ENCODE measurements at regions not wholly inside any gene's neighbourhood (a gene's known extent, or its start where the extent isn't known, plus 50 kb on each side); places are given as distances from the start of the nearest gene placed in this dataset.

- Histone ChIP-seq H3K27me3 (replicated peaks) (no peaks in the 10 kb centered on the region), H3K4me3 (ENCODE audit: low read depth, low read length) (no peak overlapping the region), H3K36me3 (replicated peaks) (no peaks in the 10 kb centered on the region), H3K27ac (no peak overlapping the region)
- DNase-seq = no peak
- no peak for TF ChIP-seq CTCF (IDR thresholded peaks at IDR 0.05; ENCODE audit: low read depth, low read length, missing control alignments)
- in situ Hi-C loops (cut with HindIII; ENCODE audit: low pct_ligation_motif_present, low sequenced_read_pairs) = no loop called here
Observed at GRCh38 chr3:7875925-7876324, 625.7 kb upstream of the LMCD1 start.

DNA sequence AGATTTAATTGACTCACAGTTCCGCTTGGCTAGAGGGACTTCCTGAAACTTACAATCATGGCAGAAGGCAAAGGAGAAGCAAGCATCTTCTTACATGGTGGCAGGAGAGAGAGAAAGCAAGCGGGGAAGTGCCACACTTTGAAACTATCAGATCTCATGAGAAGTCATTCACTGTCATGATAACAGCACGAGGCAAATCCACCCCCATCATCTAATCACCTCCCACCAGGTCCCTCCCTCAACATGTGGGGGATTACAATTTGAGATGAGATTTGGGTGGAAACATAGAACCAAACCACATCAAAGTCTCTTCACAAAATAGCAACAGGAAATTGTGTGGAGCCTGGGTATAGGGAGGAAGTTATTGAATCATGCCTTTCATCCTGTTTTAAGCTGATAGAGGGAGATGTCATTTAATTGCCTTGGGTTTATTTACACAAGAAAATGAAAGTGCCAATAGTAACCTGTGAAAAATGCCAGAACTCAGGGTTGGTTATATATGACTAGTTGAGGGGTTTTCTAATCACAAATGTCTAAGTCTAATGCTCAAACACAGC, 624.8 kb upstream of the LMCD1 start:
- no peak for TF ChIP-seq CTCF (IDR thresholded peaks at IDR 0.05; ENCODE audit: low read depth, low read length, missing control alignments)
- in situ Hi-C loops (cut with HindIII; ENCODE audit: low pct_ligation_motif_present, low sequenced_read_pairs) = no loop called here
- H3K27ac ChIP-seq = no peak overlapping the region
- H3K36me3 ChIP-seq (replicated peaks) = no peaks in the 10 kb centered on the region
- no peak for DNase-seq
- no peak overlapping the region for H3K4me3 ChIP-seq (ENCODE audit: low read depth, low read length)
- H3K27me3 ChIP-seq (replicated peaks) = no peaks in the 10 kb centered on the region

DNA sequence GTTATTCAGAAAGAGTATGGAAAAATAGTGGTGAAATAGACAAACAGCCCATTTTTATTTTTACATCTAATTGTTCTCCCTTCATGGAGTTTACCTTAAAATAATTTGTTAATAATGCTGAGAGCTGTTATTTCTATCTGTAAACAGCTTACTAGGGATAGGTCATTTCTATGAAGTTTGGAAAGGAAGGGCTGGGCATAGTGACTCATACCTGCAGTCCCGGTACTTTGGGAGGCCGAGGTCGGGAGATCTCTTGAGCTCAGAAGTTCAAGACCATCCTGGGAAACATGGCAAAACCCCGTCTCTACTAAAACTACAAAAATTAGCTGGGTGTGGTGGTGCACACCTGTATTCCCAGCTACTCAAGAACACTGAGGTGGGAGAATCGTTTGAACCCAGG, 624.3 kb upstream of the LMCD1 start:
- in situ Hi-C loops (cut with HindIII; ENCODE audit: low pct_ligation_motif_present, low sequenced_read_pairs) = no loop called here
- no peak for DNase-seq
- Histone ChIP-seq H3K36me3 (replicated peaks) (no peaks in the 10 kb centered on the region), H3K27ac (no peak overlapping the region), H3K27me3 (replicated peaks) (no peaks in the 10 kb centered on the region), H3K4me3 (ENCODE audit: low read depth, low read length) (no peak overlapping the region)
- TF ChIP-seq CTCF (IDR thresholded peaks at IDR 0.05; ENCODE audit: low read depth, low read length, missing control alignments) = no peak

DNA sequence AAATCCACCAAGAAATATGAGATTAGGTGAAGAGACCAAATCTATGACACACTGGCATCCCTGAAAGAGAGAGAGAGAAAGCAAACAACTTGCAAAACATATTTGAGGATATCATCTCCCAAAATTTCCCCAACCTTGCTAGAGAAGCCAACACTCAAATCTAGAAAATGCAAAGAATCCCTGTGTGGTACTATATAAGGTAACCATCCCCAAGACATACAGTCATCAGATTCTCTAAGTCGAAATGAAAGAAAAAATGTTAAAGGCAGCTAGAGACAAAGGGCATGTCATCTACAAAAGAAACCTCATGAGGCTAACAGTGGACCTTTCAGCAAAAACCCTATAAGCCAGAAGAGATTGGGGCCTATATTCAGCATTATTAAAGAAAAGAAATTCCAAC, 622.1 kb upstream of the LMCD1 start:
- in situ Hi-C loops (cut with HindIII; ENCODE audit: low pct_ligation_motif_present, low sequenced_read_pairs) = no loop called here
- H3K4me3 ChIP-seq (ENCODE audit: low read depth, low read length) = no peak overlapping the region
- no peak for TF ChIP-seq CTCF (IDR thresholded peaks at IDR 0.05; ENCODE audit: low read depth, low read length, missing control alignments)

GRCh38 chr3:7881946-7882345, 619.7 kb upstream of the LMCD1 start:
- DNase-seq = no peak
- Histone ChIP-seq H3K36me3 (replicated peaks) (no peaks in the 10 kb centered on the region), H3K4me3 (ENCODE audit: low read depth, low read length) (no peak overlapping the region), H3K27ac (no peak overlapping the region), H3K27me3 (replicated peaks) (no peaks in the 10 kb centered on the region)
- no peak for TF ChIP-seq CTCF (IDR thresholded peaks at IDR 0.05; ENCODE audit: low read depth, low read length, missing control alignments)
- in situ Hi-C loops (cut with HindIII; ENCODE audit: low pct_ligation_motif_present, low sequenced_read_pairs) = no loop called here

More for the DNA sequence above, 622.1 kb upstream of the LMCD1 start:
- Histone ChIP-seq H3K36me3 (replicated peaks) (no peaks in the 10 kb centered on the region), H3K27ac (no peak overlapping the region), H3K27me3 (replicated peaks) (no peaks in the 10 kb centered on the region)
- no peak for DNase-seq

DNA sequence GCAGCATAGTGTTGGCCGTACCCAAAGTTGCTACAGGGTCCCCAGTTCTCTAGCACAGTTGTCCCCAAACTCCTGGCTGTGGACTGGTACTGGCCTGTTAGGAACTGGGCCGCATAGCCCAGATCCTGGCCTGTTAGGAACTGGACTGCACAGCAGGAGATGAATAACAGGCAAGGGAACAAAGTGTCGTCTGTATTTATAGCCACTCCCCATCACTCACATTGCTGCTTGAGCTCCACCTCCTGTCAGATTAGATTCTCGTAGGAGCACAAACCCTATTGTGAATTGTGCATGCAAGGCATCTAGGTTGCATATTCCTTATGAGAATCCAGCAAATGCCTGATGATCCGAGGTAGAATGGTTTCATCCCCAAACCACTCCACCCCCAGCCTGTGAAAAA, 604.0 kb upstream of the LMCD1 start:
- no peak for DNase-seq
- H3K4me3 ChIP-seq (ENCODE audit: low read depth, low read length) = no peak overlapping the region
- H3K36me3 ChIP-seq (replicated peaks) = no peaks in the 10 kb centered on the region
- no peaks in the 10 kb centered on the region for H3K27me3 ChIP-seq (replicated peaks)
- in situ Hi-C loops (cut with HindIII; ENCODE audit: low pct_ligation_motif_present, low sequenced_read_pairs) = no loop called here
- TF ChIP-seq CTCF (IDR thresholded peaks at IDR 0.05; ENCODE audit: low read depth, low read length, missing control alignments) = no peak
- no peak overlapping the region for H3K27ac ChIP-seq

Data from brain microvascular endothelial cell (primary cell).